Liver (tissue), 8 donors: ENCODE measurements at regions not wholly inside any gene's neighbourhood (a gene's known extent, or its start where the extent isn't known, plus 50 kb on each side); places are given as distances from the start of the nearest gene placed in this dataset.

Experiments
- DNase-seq: peaks from one replicate; pipeline ENCODE4 v3.0.0-alpha.2; 2017; ENCODE audit warnings: low spot score
- H3K27ac ChIP-seq, 2 donors: one replicate each; pipeline ENCODE4 v1.7.0; 2013; ENCODE audit warnings: inconsistent platforms in 2 of 2, low read length in 2 of 2, control low read depth in 1 of 2, low read depth in 1 of 2, mild to moderate bottlenecking in 1 of 2
- H3K27me3 ChIP-seq, 4 donors: one replicate each; pipeline versions ENCODE4 v1.6.1 to v1.7.0; 2013; ENCODE audit warnings: low read length in 3 of 4, inconsistent platforms in 1 of 4, mild to moderate bottlenecking in 1 of 4, moderate library complexity in 1 of 4; ENCODE audit not compliant: control insufficient read depth in 4 of 4, insufficient read depth in 4 of 4
- H3K36me3 ChIP-seq, 4 donors: one replicate each; pipeline versions ENCODE4 v1.6.1 to v1.7.0; 2013; ENCODE audit warnings: low read length in 3 of 4, mild to moderate bottlenecking in 3 of 4, low read depth in 1 of 4, moderate library complexity in 1 of 4; ENCODE audit not compliant: control insufficient read depth in 4 of 4, insufficient read depth in 3 of 4
- H3K4me1 ChIP-seq, 4 donors: one replicate each; pipeline versions ENCODE4 v1.6.1 to v1.7.0; 2013; ENCODE audit warnings: low read length in 3 of 4, mild to moderate bottlenecking in 3 of 4, moderate library complexity in 1 of 4; ENCODE audit not compliant: control insufficient read depth in 4 of 4, insufficient read depth in 4 of 4
- H3K4me3 ChIP-seq, 3 donors: one replicate each; pipeline versions ENCODE4 v1.6.1 to v1.7.0; 2013; ENCODE audit warnings: low read length in 3 of 3, control low read depth in 1 of 3, low read depth in 1 of 3, mild to moderate bottlenecking in 1 of 3
- H3K9ac ChIP-seq, 2 donors: one replicate each; pipeline ENCODE4 v1.7.0; 2013; ENCODE audit warnings: low read length in 2 of 2, mild to moderate bottlenecking in 2 of 2, moderate library complexity in 2 of 2, control low read depth in 1 of 2, low read depth in 1 of 2
- H3K9me3 ChIP-seq, 4 donors: one replicate each; pipeline versions ENCODE4 v1.6.1 to v1.7.0; 2013; ENCODE audit warnings: low read length in 3 of 4; ENCODE audit not compliant: control insufficient read depth in 4 of 4
- ATF3 ChIP-seq: IDR thresholded peaks from 2 replicates; pipeline ENCODE4 v1.6.1; 2016; ENCODE audit warnings: antibody characterized with exemption
- CTCF ChIP-seq: fragments of 150-350 bp; IDR thresholded peaks from 2 replicates; pipeline ENCODE4 v1.5.1; 2017; ENCODE audit warnings: improper control_type of control experiment, low read depth, low read length; ENCODE audit not compliant: missing input control
- EGR1 ChIP-seq, 2 donors: IDR thresholded peaks; 2 replicates each; pipeline ENCODE4 v1.6.1; 2016 to 2018; ENCODE audit warnings: antibody characterized with exemption in 2 of 2, low read depth in 2 of 2
- GABPA ChIP-seq, 2 donors: IDR thresholded peaks in 1 of 2; conservative IDR thresholded peaks in 1 of 2; 2 replicates each; pipeline ENCODE4 v1.6.1; 2016; ENCODE audit warnings: antibody characterized with exemption in 2 of 2, mild to moderate bottlenecking in 1 of 2, moderate library complexity in 1 of 2
- HNF4A ChIP-seq, 2 donors: conservative IDR thresholded peaks; 2 replicates each; pipeline ENCODE4 v1.6.1; 2016; ENCODE audit warnings: antibody characterized with exemption in 2 of 2, mild to moderate bottlenecking in 2 of 2
- HNF4G ChIP-seq: IDR thresholded peaks from 2 replicates; pipeline ENCODE4 v1.6.1; 2016; ENCODE audit warnings: antibody characterized with exemption
- JUND ChIP-seq, 2 donors: IDR thresholded peaks; 2 replicates each; pipeline ENCODE4 v1.6.1; 2016; ENCODE audit warnings: antibody characterized with exemption in 2 of 2
- MAX ChIP-seq: IDR thresholded peaks from 2 replicates; pipeline ENCODE4 v1.6.1; 2016; ENCODE audit warnings: antibody characterized with exemption
- NR2F2 ChIP-seq: IDR thresholded peaks from 2 replicates; pipeline ENCODE4 v1.6.1; 2016; ENCODE audit warnings: antibody characterized with exemption
- RAD21 ChIP-seq, 2 donors: IDR thresholded peaks; 2 replicates each; pipeline ENCODE4 v1.6.1; 2016; ENCODE audit warnings: antibody characterized with exemption in 2 of 2, mild to moderate bottlenecking in 2 of 2
- REST ChIP-seq: IDR thresholded peaks from 2 replicates; pipeline ENCODE4 v1.6.1; 2016; ENCODE audit warnings: antibody characterized with exemption, mild to moderate bottlenecking
- RXRA ChIP-seq, 2 donors: IDR thresholded peaks; 2 replicates each; pipeline ENCODE4 v1.6.1; 2017 to 2018; ENCODE audit warnings: antibody characterized with exemption in 2 of 2, mild to moderate bottlenecking in 1 of 2
- SP1 ChIP-seq: IDR thresholded peaks from 2 replicates; pipeline ENCODE4 v1.6.1; 2018; ENCODE audit warnings: antibody characterized with exemption, mild to moderate bottlenecking
- TAF1 ChIP-seq: conservative IDR thresholded peaks from 2 replicates; pipeline ENCODE4 v1.6.1; 2016; ENCODE audit warnings: antibody characterized with exemption, mild to moderate bottlenecking
- YY1 ChIP-seq: IDR thresholded peaks from 2 replicates; pipeline ENCODE4 v1.6.1; 2016; ENCODE audit warnings: antibody characterized with exemption, mild to moderate bottlenecking
- ZBTB33 ChIP-seq: IDR thresholded peaks from 2 replicates; pipeline ENCODE4 v1.6.1; 2016; ENCODE audit warnings: antibody characterized with exemption
- WGBS: extraction: QIAGEN DNeasy Blood & Tissue Kit; methylation state at CpG from one replicate; pipeline ENCODE4 v1.1.7; 2013; 5-methylcytosine and 5-hydroxymethylcytosine counted together
- donor health status: healthy.
- donor health status: healthy.
- donor health status: healthy.
- donor health status: healthy.
- donor health status: healthy.

- DNase-seq: no peak
- no peak for TF ChIP-seq HNF4A (conservative IDR thresholded peaks at IDR 0.05)
- no peak for TF ChIP-seq TAF1
- TF ChIP-seq SP1: no peak
- TF ChIP-seq GABPA (IDR thresholded peaks at IDR 0.05 in 1 of 2, conservative IDR thresholded peaks at IDR 0.05 in 1 of 2): no peak
- TF ChIP-seq NR2F2: no peak
- no peak for TF ChIP-seq YY1
- TF ChIP-seq HNF4G: no peak
- no peak for TF ChIP-seq CTCF
- no peak for TF ChIP-seq ATF3
- no peak for TF ChIP-seq MAX
- TF ChIP-seq ZBTB33: no peak
- TF ChIP-seq RAD21 (IDR thresholded peaks at IDR 0.05): no peak
- TF ChIP-seq REST: no peak
- TF ChIP-seq EGR1 (IDR thresholded peaks at IDR 0.05; ENCODE audit: low read depth in 2 of 2): no peak
- no peak for TF ChIP-seq JUND (IDR thresholded peaks at IDR 0.05)
Observed at GRCh38 chr1:209158851-209159250, 424.7 kb upstream of the CAMK1G start.

GRCh38 chr1:209160230-209160629 lies 423.3 kb upstream of the CAMK1G start:
- Histone ChIP-seq H3K9ac (no peak overlapping the region), H3K27ac (no peak overlapping the region), H3K27me3 (no peaks in the 10 kb centered on the region), H3K4me3 (no peak overlapping the region), H3K4me1 (peaks cover 0 to 5% (median 0%) of the 10 kb centered on the region in 4 donors), H3K9me3 (no peaks in the 10 kb centered on the region), H3K36me3 (no peaks in the 10 kb centered on the region)
- DNase-seq: no peak
- 49% methylated on average over 2 of the region's 2 CpGs for WGBS
- TF ChIP-seq REST: no peak
- TF ChIP-seq CTCF: no peak
- no peak for TF ChIP-seq HNF4A (conservative IDR thresholded peaks at IDR 0.05)
- no peak for TF ChIP-seq TAF1
- TF ChIP-seq GABPA (IDR thresholded peaks at IDR 0.05 in 1 of 2, conservative IDR thresholded peaks at IDR 0.05 in 1 of 2): no peak
- no peak for TF ChIP-seq RXRA (IDR thresholded peaks at IDR 0.05)

More at GRCh38 chr1:209158851-209159250, 424.7 kb upstream of the CAMK1G start:
- 94% methylated on average over 1 of the region's 1 CpG for WGBS
- H3K9ac ChIP-seq: no peak overlapping the region
- H3K27ac ChIP-seq: no peak overlapping the region
- H3K36me3 ChIP-seq: no peaks in the 10 kb centered on the region
- H3K27me3 ChIP-seq: no peaks in the 10 kb centered on the region
- H3K4me3 ChIP-seq: no peak overlapping the region
- peaks cover 0 to 5% (median 0%) of the 10 kb centered on the region in 4 donors for H3K4me1 ChIP-seq
- H3K9me3 ChIP-seq: no peaks in the 10 kb centered on the region
